Lung (tissue), 11 donors: ENCODE measurements at regions not wholly inside any gene's neighbourhood (a gene's known extent, or its start where the extent isn't known, plus 50 kb on each side); places are given as distances from the start of the nearest gene placed in this dataset.

ENCODE experiments used
- ATAC-seq: fragments of 200-7000 bp; cut with Tn5 transposase; one replicate; pipeline ENCODE4 v1.9.1; 2020; ENCODE audit warnings: moderate number of reproducible peaks; ENCODE audit not compliant: insufficient read depth, low FRiP score
- DNase-seq, 3 donors: peaks; one replicate each; pipeline ENCODE4 v3.0.0-alpha.2; 2013 to 2017
- H3K27ac ChIP-seq, 2 donors: one replicate each; pipeline ENCODE4 v1.5.1; 2013; ENCODE audit warnings: mild to moderate bottlenecking in 2 of 2, moderate library complexity in 2 of 2, control low read depth in 1 of 2, inconsistent platforms in 1 of 2, low read depth in 1 of 2, low read length in 1 of 2
- H3K27me3 ChIP-seq, 3 donors: one replicate each; pipeline ENCODE4 v1.5.1; 2013; ENCODE audit warnings: low read length in 2 of 3; ENCODE audit not compliant: control insufficient read depth in 3 of 3, insufficient read depth in 3 of 3
- H3K36me3 ChIP-seq, 4 donors: one replicate each; pipeline ENCODE4 v1.5.1; 2013; ENCODE audit warnings: low read length in 4 of 4, mild to moderate bottlenecking in 1 of 4, moderate library complexity in 1 of 4; ENCODE audit not compliant: control insufficient read depth in 4 of 4, insufficient read depth in 4 of 4
- H3K4me1 ChIP-seq, 5 donors: one replicate each; pipeline ENCODE4 v1.5.1; 2013; ENCODE audit warnings: low read length in 5 of 5, mild to moderate bottlenecking in 2 of 5, moderate library complexity in 1 of 5; ENCODE audit not compliant: control insufficient read depth in 5 of 5, insufficient read depth in 5 of 5
- H3K4me3 ChIP-seq: one replicate; pipeline ENCODE4 v1.5.1; 2013; ENCODE audit warnings: mild to moderate bottlenecking, control low read depth, moderate library complexity
- H3K9ac ChIP-seq, 2 donors: one replicate each; pipeline ENCODE4 v1.5.1; 2013; ENCODE audit warnings: low read length in 2 of 2, control low read depth in 1 of 2; ENCODE audit not compliant: insufficient read depth in 1 of 2
- H3K9me3 ChIP-seq, 4 donors: one replicate each; pipeline ENCODE4 v1.5.1; 2013; ENCODE audit warnings: low read length in 3 of 4, mild to moderate bottlenecking in 1 of 4, moderate library complexity in 1 of 4; ENCODE audit not compliant: control insufficient read depth in 4 of 4, insufficient read depth in 3 of 4
- WGBS, 2 donors: extraction: QIAGEN DNeasy Blood & Tissue Kit; methylation state at CpG; one replicate each; pipeline ENCODE4 v1.1.7; 2013; 5-methylcytosine and 5-hydroxymethylcytosine counted together
- TF ChIP-seq, protein P1 (sequence below): IDR thresholded peaks from 2 replicates; pipeline ENCODE4 v1.5.1; 2012; ENCODE audit warnings: mild to moderate bottlenecking; ENCODE audit errors: control extremely low read depth, extremely low read depth
- donor health status: control.
- donor health status: control.
- donor health status: Bipolar disorder and iron deficiency.
- donor health status: healthy.
- donor health status: DM: yes; HTN: yes; CAD: no.

DNA sequence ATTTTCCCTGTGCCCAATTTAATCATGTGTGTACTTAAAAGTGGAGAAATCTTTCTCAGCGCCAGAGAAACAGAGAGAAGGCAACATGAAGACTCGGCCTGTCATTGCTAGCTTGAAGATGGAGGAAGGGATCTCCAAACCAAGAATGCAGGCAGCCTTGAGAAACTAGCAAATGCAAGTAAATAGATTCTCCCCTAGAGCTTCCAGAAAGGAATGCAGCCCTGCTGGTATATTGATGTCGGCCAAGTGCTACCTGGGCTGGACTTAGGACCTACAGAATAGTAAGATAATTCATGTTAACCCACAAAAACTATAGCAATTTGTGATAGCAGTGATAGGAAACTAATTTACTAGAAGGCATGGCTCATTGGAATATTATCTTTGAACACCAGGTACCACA is 150.9 kb upstream of the ABI3BP start:
- no peak for DNase-seq
- ATAC-seq, result no peak
- 86 to 92% methylated on average over 3 of the region's 3 CpGs for WGBS, 2 donors

DNA sequence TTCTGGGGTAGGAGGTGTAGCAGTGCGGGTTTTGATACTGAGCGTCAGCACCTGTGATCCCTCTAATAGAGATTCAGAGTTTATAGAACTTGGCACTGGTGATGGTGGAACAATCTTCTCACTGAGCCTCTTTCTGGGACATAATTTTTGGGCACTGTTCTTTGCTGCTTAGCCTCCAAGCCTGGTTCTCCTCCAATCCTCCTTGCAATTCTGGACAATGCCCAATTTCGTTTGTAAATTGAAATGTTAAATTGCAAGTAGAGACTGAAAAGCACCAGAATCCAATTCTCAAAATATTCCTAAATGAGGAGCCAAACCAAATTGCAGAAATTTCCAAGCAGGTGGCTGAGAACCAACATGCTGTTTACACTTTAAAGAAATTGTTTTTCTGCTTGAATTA is 149.8 kb upstream of the ABI3BP start:
- ATAC-seq (no peak), DNase-seq (no peak)
- WGBS, 2 donors, result 86 to 93% methylated on average over 3 of the region's 3 CpGs
- Histone ChIP-seq H3K36me3 (no peaks in the 10 kb centered on the region), H3K27me3 (no peaks in the 10 kb centered on the region), H3K9me3 (no peaks in the 10 kb centered on the region), H3K4me1 (no peaks in the 10 kb centered on the region), H3K4me3 (no peak overlapping the region), H3K9ac (no peak overlapping the region), H3K27ac (no peak overlapping the region)
- TF ChIP-seq, protein P1, sequence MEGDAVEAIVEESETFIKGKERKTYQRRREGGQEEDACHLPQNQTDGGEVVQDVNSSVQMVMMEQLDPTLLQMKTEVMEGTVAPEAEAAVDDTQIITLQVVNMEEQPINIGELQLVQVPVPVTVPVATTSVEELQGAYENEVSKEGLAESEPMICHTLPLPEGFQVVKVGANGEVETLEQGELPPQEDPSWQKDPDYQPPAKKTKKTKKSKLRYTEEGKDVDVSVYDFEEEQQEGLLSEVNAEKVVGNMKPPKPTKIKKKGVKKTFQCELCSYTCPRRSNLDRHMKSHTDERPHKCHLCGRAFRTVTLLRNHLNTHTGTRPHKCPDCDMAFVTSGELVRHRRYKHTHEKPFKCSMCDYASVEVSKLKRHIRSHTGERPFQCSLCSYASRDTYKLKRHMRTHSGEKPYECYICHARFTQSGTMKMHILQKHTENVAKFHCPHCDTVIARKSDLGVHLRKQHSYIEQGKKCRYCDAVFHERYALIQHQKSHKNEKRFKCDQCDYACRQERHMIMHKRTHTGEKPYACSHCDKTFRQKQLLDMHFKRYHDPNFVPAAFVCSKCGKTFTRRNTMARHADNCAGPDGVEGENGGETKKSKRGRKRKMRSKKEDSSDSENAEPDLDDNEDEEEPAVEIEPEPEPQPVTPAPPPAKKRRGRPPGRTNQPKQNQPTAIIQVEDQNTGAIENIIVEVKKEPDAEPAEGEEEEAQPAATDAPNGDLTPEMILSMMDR, result no peak

More for the DNA sequence above, 150.9 kb upstream of the ABI3BP start:
- Histone ChIP-seq H3K4me1 (peaks cover 0 to 4% (median 0%) of the 10 kb centered on the region in 5 donors), H3K9ac (no peak overlapping the region), H3K27ac (no peak overlapping the region), H3K36me3 (no peaks in the 10 kb centered on the region), H3K9me3 (no peaks in the 10 kb centered on the region), H3K4me3 (no peak overlapping the region), H3K27me3 (no peaks in the 10 kb centered on the region)
- TF ChIP-seq, protein P1, result no peak

DNA sequence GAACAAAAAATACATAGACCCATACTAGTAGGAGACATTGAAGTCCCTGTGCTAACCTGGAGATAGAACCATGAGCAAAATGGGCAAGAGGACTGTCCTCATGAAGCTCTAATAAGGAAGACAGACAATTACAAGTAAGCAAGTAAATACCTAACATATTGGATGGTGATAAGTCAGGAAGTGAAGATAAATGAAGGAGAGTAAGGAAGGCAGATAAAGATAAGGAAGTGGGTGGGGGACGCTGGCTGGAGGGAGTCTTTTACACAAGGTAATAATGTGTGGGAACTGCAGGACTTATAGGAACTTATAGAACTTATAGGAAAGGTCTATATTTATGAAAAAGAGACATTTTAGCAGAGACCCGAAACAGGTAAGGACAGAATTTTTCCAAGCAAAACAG is 148.9 kb upstream of the ABI3BP start:
- ATAC-seq (no peak), DNase-seq (no peak)
- Histone ChIP-seq H3K27me3 (no peaks in the 10 kb centered on the region), H3K27ac (no peak overlapping the region), H3K4me1 (no peaks in the 10 kb centered on the region), H3K4me3 (no peak overlapping the region), H3K9me3 (no peaks in the 10 kb centered on the region), H3K36me3 (no peaks in the 10 kb centered on the region), H3K9ac (no peak overlapping the region)
- TF ChIP-seq, protein P1, result no peak
- WGBS, 2 donors, result 68 to 72% methylated on average over 2 of the region's 2 CpGs

DNA sequence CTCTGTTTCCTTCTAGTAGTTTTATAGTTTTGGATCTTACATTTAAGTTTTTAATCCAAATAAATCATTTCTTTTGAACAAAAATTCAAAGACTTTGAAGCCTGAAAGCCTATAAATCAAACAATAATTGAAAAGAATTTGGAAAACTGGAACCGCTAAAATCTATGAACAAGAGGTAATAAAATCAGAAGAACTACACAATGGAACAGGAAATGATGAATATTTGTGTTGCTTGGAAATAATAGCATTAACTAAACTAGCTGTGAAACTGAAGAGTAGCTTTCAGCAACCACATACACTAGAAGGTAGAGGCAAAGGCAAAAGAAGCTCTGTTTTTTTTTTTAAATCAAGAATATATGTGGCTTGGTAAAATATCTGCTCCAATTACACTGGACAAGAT is 147.9 kb upstream of the ABI3BP start:
- DNase-seq (no peak), ATAC-seq (no peak)
- no peak overlapping the region for H3K9ac ChIP-seq
- H3K36me3 ChIP-seq, result no peaks in the 10 kb centered on the region
- no peak overlapping the region for H3K27ac ChIP-seq
- TF ChIP-seq, protein P1, result no peak
- H3K4me3 ChIP-seq, result no peak overlapping the region
- no peaks in the 10 kb centered on the region for H3K4me1 ChIP-seq
- no peaks in the 10 kb centered on the region for H3K9me3 ChIP-seq
- 77 to 94% methylated on average over 1 of the region's 1 CpG for WGBS, 2 donors
- H3K27me3 ChIP-seq, result no peaks in the 10 kb centered on the region
